HEK293T (cell line): ENCODE measurements at regions not wholly inside any gene's neighbourhood (a gene's known extent, or its start where the extent isn't known, plus 50 kb on each side); places are given as distances from the start of the nearest gene placed in this dataset.

ENCODE experiments used
- ARNT ChIP-seq: fragments of 450-650 bp; IDR thresholded peaks from 2 replicates; pipeline ENCODE4 v1.6.1; 2017; ENCODE audit warnings: mild to moderate bottlenecking
- BHLHE40 ChIP-seq: fragments of 450-650 bp; IDR thresholded peaks from 2 replicates; pipeline ENCODE4 v1.6.1; 2016; ENCODE audit warnings: mild to moderate bottlenecking, moderate library complexity, borderline replicate concordance
- ELF4 ChIP-seq: fragments of 450-650 bp; IDR thresholded peaks from 2 replicates; pipeline ENCODE4 v1.6.1; 2017; ENCODE audit warnings: antibody characterized with exemption
- FOXA1 ChIP-seq: fragments of 450-650 bp; IDR thresholded peaks from 2 replicates; pipeline ENCODE4 v1.6.1; 2016; ENCODE audit warnings: mild to moderate bottlenecking
- FOXK2 ChIP-seq: fragments of 450-650 bp; IDR thresholded peaks from 2 replicates; pipeline ENCODE4 v1.6.1; 2016; ENCODE audit warnings: mild to moderate bottlenecking
- FOXM1 ChIP-seq: fragments of 450-650 bp; IDR thresholded peaks from 2 replicates; pipeline ENCODE4 v1.6.1; 2017; ENCODE audit warnings: mild to moderate bottlenecking, borderline replicate concordance
- L3MBTL2 ChIP-seq: fragments of 450-650 bp; conservative IDR thresholded peaks from 2 replicates; pipeline ENCODE4 v1.6.1; 2016; ENCODE audit warnings: mild to moderate bottlenecking
- LEF1 ChIP-seq: fragments of 450-650 bp; IDR thresholded peaks from 2 replicates; pipeline ENCODE4 v1.6.1; 2017; ENCODE audit warnings: mild to moderate bottlenecking, borderline replicate concordance
- PKNOX1 ChIP-seq: fragments of 450-650 bp; IDR thresholded peaks from 2 replicates; pipeline ENCODE4 v1.6.1; 2016
- SP1 ChIP-seq: fragments of 450-650 bp; IDR thresholded peaks from 2 replicates; pipeline ENCODE4 v1.6.1; 2017
- SUZ12 ChIP-seq: fragments of 450-650 bp; IDR thresholded peaks from 2 replicates; pipeline ENCODE4 v1.6.1; 2016; ENCODE audit warnings: mild to moderate bottlenecking
- ZNF384 ChIP-seq: fragments of 450-650 bp; IDR thresholded peaks from 2 replicates; pipeline ENCODE4 v1.6.1; 2016

- TF ChIP-seq PKNOX1 = no peak
- TF ChIP-seq ELF4 = no peak
- no peak for TF ChIP-seq ZNF384
- no peak for TF ChIP-seq LEF1
- no peak for TF ChIP-seq SP1
- no peak for TF ChIP-seq FOXA1
- no peak for TF ChIP-seq FOXK2
- TF ChIP-seq FOXM1 = no peak
- no peak for TF ChIP-seq ARNT
- no peak for TF ChIP-seq L3MBTL2
- no peak for TF ChIP-seq BHLHE40
- no peak for TF ChIP-seq SUZ12
Observed at GRCh38 chr4:33091961-33092360, 2371.8 kb downstream of the PCDH7 start.
